RWPE2 (cell line): ENCODE measurements at regions not wholly inside any gene's neighbourhood (a gene's known extent, or its start where the extent isn't known, plus 50 kb on each side); places are given as distances from the start of the nearest gene placed in this dataset.

Experiments used
- ATAC-seq: fragments of 200-7000 bp; cut with Tn5 transposase; 3 replicates; pipeline ENCODE4 v1.9.1; 2021; ENCODE audit warnings: low read depth
- DNase-seq: peaks from one replicate; pipeline ENCODE4 v3.0.0-alpha.2; 2020; ENCODE audit warnings: low spot score
- H3K27ac ChIP-seq: fragments of 450-650 bp; 2 replicates; pipeline ENCODE4 v1.5.1; 2017; ENCODE audit warnings: mild to moderate bottlenecking; ENCODE audit not compliant: poor library complexity, severe bottlenecking
- H3K27me3 ChIP-seq: fragments of 250-450 bp; sonication (Bioruptor Pico); 2 replicates; pipeline ENCODE4 v1.5.1; 2021; ENCODE audit warnings: mild to moderate bottlenecking, moderate library complexity; ENCODE audit not compliant: insufficient read depth, poor library complexity, severe bottlenecking
- H3K36me3 ChIP-seq: fragments of 250-450 bp; sonication (Bioruptor Pico); 2 replicates; pipeline ENCODE4 v1.5.1; 2020; ENCODE audit warnings: low read depth, mild to moderate bottlenecking, moderate library complexity
- H3K4me1 ChIP-seq: fragments of 250-450 bp; sonication (Bioruptor Pico); 2 replicates; pipeline ENCODE4 v1.5.1; 2021; ENCODE audit warnings: mild to moderate bottlenecking, moderate library complexity; ENCODE audit not compliant: insufficient read depth, poor library complexity, severe bottlenecking
- H3K4me3 ChIP-seq: fragments of 250-450 bp; sonication (Bioruptor Pico); 2 replicates; pipeline ENCODE4 v1.5.1; 2021; ENCODE audit warnings: mild to moderate bottlenecking, moderate library complexity; ENCODE audit not compliant: severe bottlenecking
- H3K9me3 ChIP-seq: fragments of 250-450 bp; sonication (Bioruptor Pico); 2 replicates; pipeline ENCODE4 v1.5.1; 2021; ENCODE audit warnings: mild to moderate bottlenecking, moderate library complexity; ENCODE audit not compliant: severe bottlenecking
- TF ChIP-seq, protein P1 (sequence below): fragments of 450-650 bp; IDR thresholded peaks from one replicate; pipeline ENCODE4 v1.5.1; 2017; ENCODE audit warnings: mild to moderate bottlenecking, moderate library complexity; ENCODE audit not compliant: poor library complexity, severe bottlenecking

DNA sequence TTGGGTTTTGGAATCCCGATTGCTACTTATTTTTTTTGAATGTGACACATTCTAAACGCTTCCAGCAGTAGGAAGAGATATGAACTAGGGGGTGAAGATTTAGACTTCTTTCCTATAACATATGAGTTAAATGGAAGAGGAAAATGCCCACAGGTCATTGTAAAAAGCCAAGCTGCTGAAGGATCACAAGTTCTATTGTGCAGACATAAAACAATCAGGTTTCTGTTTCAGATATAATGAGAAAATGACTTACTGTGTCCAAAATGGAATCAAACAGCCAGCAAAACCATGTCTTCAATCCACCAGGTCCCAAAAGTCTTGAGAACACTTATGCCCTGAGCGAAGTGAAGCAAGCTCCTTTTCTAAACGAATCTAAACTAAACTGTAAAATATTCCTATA is 157.0 kb upstream of the SOX9 start:
- Histone ChIP-seq H3K4me1 (no peaks in the 10 kb centered on the region), H3K27ac (no peak overlapping the region), H3K4me3 (no peak overlapping the region), H3K36me3 (no peaks in the 10 kb centered on the region), H3K27me3 (no peaks in the 10 kb centered on the region), H3K9me3 (peaks cover 4% of the 10 kb centered on the region)
- ATAC-seq (no peak), DNase-seq (no peak)
- TF ChIP-seq, protein P1, sequence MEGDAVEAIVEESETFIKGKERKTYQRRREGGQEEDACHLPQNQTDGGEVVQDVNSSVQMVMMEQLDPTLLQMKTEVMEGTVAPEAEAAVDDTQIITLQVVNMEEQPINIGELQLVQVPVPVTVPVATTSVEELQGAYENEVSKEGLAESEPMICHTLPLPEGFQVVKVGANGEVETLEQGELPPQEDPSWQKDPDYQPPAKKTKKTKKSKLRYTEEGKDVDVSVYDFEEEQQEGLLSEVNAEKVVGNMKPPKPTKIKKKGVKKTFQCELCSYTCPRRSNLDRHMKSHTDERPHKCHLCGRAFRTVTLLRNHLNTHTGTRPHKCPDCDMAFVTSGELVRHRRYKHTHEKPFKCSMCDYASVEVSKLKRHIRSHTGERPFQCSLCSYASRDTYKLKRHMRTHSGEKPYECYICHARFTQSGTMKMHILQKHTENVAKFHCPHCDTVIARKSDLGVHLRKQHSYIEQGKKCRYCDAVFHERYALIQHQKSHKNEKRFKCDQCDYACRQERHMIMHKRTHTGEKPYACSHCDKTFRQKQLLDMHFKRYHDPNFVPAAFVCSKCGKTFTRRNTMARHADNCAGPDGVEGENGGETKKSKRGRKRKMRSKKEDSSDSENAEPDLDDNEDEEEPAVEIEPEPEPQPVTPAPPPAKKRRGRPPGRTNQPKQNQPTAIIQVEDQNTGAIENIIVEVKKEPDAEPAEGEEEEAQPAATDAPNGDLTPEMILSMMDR: no peak

DNA sequence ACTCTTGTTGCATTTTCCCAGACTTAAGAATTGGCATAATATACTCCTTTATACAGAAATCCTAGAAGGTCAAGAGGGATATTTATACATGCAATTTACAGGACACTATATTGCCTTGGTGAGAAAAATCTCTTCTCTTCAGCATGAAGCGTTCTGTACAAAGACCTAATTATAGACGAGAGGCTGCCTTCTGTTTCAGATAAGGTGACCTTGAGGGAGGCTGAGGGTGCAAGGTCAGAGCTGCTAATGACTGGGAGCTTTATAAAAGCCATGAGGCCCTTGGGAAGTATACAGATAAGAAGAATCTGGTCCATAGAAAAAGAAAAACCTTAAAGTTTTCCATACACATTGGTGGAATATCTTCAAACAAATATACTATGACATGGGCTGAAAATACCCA is 156.3 kb upstream of the SOX9 start:
- Histone ChIP-seq H3K4me3 (no peak overlapping the region), H3K9me3 (peaks cover 4% of the 10 kb centered on the region), H3K27ac (no peak overlapping the region), H3K36me3 (no peaks in the 10 kb centered on the region), H3K4me1 (no peaks in the 10 kb centered on the region), H3K27me3 (no peaks in the 10 kb centered on the region)
- ATAC-seq: no peak
- TF ChIP-seq, protein P1: no peak
- no peak for DNase-seq

DNA sequence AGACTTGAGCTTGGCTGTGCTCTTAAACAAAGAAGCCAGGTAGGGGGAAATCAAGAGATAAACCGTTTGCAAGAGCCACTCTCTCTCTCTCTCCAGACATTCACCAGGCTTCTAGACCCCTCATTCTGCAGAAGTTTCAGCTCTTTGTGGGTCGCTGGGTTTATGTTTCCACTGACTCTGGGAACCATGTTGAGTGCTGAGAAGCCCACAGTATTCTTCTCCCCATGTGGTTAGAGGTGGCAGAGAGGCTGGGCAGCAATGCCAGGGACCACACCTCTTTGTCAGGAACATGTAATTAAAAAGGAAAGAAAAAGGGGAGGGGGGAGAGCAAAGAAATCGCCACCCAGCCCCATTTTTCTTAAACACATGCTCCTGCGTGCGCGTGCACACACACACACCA is 154.8 kb upstream of the SOX9 start:
- H3K36me3 ChIP-seq: no peaks in the 10 kb centered on the region
- peaks cover 8% of the 10 kb centered on the region for H3K4me1 ChIP-seq
- no peaks in the 10 kb centered on the region for H3K27me3 ChIP-seq
- no peaks in the 10 kb centered on the region for H3K9me3 ChIP-seq
- no peak overlapping the region for H3K27ac ChIP-seq
- no peak for ATAC-seq
- H3K4me3 ChIP-seq: no peak overlapping the region
- TF ChIP-seq, protein P1: no peak
- no peak for DNase-seq

DNA sequence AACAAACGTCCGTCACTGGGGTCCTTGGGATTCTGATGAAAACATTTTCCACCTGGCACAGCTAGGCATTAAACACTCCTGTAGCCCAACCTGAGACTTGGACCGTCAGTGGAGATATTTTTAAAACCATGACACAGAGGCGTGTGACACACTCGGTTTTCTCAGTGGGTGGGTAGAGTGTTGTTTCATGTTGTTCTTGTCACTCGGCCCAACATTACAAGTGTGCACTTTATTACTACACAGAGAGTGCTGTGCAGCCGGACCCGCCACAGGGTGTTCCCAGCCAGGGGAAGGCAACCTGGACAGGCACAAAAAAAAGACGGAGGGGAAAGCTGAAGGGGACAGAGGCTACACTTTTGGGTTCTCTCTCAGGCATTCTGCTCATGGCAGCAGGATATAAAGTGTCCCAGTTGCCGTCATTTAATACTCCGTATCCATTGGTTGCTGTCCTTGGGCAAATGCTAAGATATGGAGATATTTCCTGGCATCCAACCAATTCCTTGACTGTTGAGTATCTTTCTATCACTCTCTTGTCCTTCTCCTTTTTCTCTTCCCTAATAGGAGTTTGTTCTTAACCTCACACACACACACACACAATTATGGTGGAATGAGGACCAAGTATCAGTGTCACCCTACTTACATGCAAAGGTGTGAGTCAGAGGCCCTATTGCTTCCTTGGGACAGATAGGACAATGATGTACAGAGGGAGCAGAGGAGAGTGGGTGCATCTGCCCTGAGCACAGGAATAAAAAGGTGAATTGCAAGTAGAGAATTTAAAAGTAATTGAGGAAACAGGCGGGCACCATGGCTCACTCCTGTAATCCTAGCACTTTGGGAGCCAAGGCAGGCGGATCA is 154.1 kb upstream of the SOX9 start:
- Histone ChIP-seq H3K27me3 (no peaks in the 10 kb centered on the region), H3K9me3 (no peaks in the 10 kb centered on the region), H3K36me3 (no peaks in the 10 kb centered on the region), H3K4me1 (peaks cover 8% of the 10 kb centered on the region), H3K4me3 (no peak overlapping the region), H3K27ac (no peak overlapping the region)
- DNase-seq (no peak), ATAC-seq (no peak)
- TF ChIP-seq, protein P1: no peak

DNA sequence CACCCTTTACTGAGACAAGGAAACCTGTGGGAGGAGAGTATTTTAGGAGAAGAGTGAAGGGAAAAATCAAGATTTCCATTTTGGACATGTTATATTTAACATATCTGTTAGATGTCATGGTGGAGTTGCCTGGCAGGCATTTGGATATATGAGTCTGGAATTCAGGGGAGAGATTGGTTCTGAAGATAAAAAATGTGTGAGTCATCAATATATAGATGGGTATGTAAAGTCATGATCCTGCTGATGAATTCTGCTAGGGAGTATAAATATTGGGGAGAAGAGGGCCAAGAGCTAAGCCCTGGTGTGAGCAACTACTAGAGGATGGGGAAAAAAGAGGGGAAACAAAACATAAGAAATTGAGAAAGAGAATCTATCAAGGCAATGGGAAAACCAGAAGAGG is 151.3 kb upstream of the SOX9 start:
- ATAC-seq (no peak), DNase-seq (no peak)
- Histone ChIP-seq H3K4me3 (no peak overlapping the region), H3K27me3 (no peaks in the 10 kb centered on the region), H3K36me3 (no peaks in the 10 kb centered on the region), H3K27ac (no peak overlapping the region), H3K9me3 (no peaks in the 10 kb centered on the region), H3K4me1 (peaks cover 8% of the 10 kb centered on the region)
- TF ChIP-seq, protein P1: no peak
